Globus pallidus (tissue), 1 donor: ENCODE measurements at regions not wholly inside any gene's neighbourhood (a gene's known extent, or its start where the extent isn't known, plus 50 kb on each side); places are given as distances from the start of the nearest gene placed in this dataset.

Source experiments
- DNase-seq: peaks from one replicate; pipeline ENCODE4 v3.0.0-alpha.2; 2015; ENCODE audit warnings: low spot score

GRCh38 chr6:6704103-6705060 lies 115.9 kb downstream of the LY86 start:
- DNase-seq = no peak

- no peak for DNase-seq
Measured at GRCh38 chr6:6705061-6705425, 116.5 kb downstream of the LY86 start.

GRCh38 chr6:6705915-6706675 lies 117.6 kb downstream of the LY86 start:
- no peak for DNase-seq

- DNase-seq = peak; percentile 54
Measured at GRCh38 chr6:6707143-6707542, 118.6 kb downstream of the LY86 start.

GRCh38 chr6:6709106-6709505 lies 120.6 kb downstream of the LY86 start:
- no peak for DNase-seq

GRCh38 chr6:6711031-6711785 lies 122.7 kb downstream of the LY86 start:
- DNase-seq = no peak

- DNase-seq = no peak
Measured at GRCh38 chr6:6711832-6712448, 123.4 kb downstream of the LY86 start.

GRCh38 chr6:6712449-6713403 lies 124.2 kb downstream of the LY86 start:
- DNase-seq = no peak

GRCh38 chr6:6713657-6714056 lies 125.1 kb downstream of the LY86 start:
- no peak for DNase-seq

GRCh38 chr6:6714118-6714897 lies 125.8 kb downstream of the LY86 start:
- DNase-seq = no peak

- DNase-seq = no peak
Measured at GRCh38 chr6:6714953-6715352, 126.4 kb downstream of the LY86 start.

GRCh38 chr6:6715465-6715864 lies 126.9 kb downstream of the LY86 start:
- no peak for DNase-seq

GRCh38 chr6:6716998-6717763 lies 128.7 kb downstream of the LY86 start:
- DNase-seq = no peak

GRCh38 chr6:6717953-6718352 lies 129.4 kb downstream of the LY86 start:
- no peak for DNase-seq

GRCh38 chr6:6721606-6722005 lies 133.1 kb downstream of the LY86 start:
- no peak for DNase-seq

- DNase-seq = no peak
Measured at GRCh38 chr6:6722195-6722594, 133.7 kb downstream of the LY86 start.

GRCh38 chr6:6723361-6723760 lies 134.8 kb downstream of the LY86 start:
- no peak for DNase-seq

- no peak for DNase-seq
Measured at GRCh38 chr6:6723921-6724538, 135.5 kb downstream of the LY86 start.
